ENCODE measurements at regions not wholly inside any gene's neighbourhood (a gene's known extent, or its start where the extent isn't known, plus 50 kb on each side); places are given as distances from the start of the nearest gene placed in this dataset.

- Histone ChIP-seq H3K36me3 (no peaks in the 10 kb centered on the region), H3K4me3 (no peak overlapping the region), H3K4me1 (no peaks in the 10 kb centered on the region), H3K27me3 (ENCODE audit: low read depth) (no peaks in the 10 kb centered on the region), H3K27ac (no peak overlapping the region), H3K9me3 (no peaks in the 10 kb centered on the region)
- intact Hi-C loops (cut with DNase I): no loop called here
- ATAC-seq: peak; percentile 45 to 51
- peak; percentile 52 for TF ChIP-seq CTCF (IDR thresholded peaks at IDR 0.05)
- DNase-seq: peak; percentile 58
Observed at GRCh38 chr20:51318058-51318949, 224.2 kb downstream of the NFATC2 start.

GRCh38 chr20:51315390-51315789 is 227.1 kb downstream of the NFATC2 start:
- no peak for ATAC-seq
- intact Hi-C loops (cut with DNase I): no loop called here

GRCh38 chr20:51313358-51313827 is 229.1 kb downstream of the NFATC2 start:
- intact Hi-C loops (cut with DNase I): no loop called here
- Histone ChIP-seq H3K9me3 (no peaks in the 10 kb centered on the region), H3K4me1 (no peaks in the 10 kb centered on the region), H3K27me3 (ENCODE audit: low read depth) (no peaks in the 10 kb centered on the region), H3K36me3 (no peaks in the 10 kb centered on the region), H3K27ac (no peak overlapping the region), H3K4me3 (no peak overlapping the region)
- ATAC-seq (no peak), DNase-seq (no peak)
- no peak for TF ChIP-seq CTCF (IDR thresholded peaks at IDR 0.05)

More at GRCh38 chr20:51315390-51315789, 227.1 kb downstream of the NFATC2 start:
- Histone ChIP-seq H3K4me1 (no peaks in the 10 kb centered on the region), H3K36me3 (no peaks in the 10 kb centered on the region), H3K4me3 (no peak overlapping the region), H3K27me3 (ENCODE audit: low read depth) (no peaks in the 10 kb centered on the region), H3K27ac (no peak overlapping the region), H3K9me3 (no peaks in the 10 kb centered on the region)
- no peak for DNase-seq
- TF ChIP-seq CTCF (IDR thresholded peaks at IDR 0.05): no peak

GRCh38 chr20:51312480-51312783 is 230.1 kb downstream of the NFATC2 start:
- no peaks in the 10 kb centered on the region for H3K4me1 ChIP-seq
- intact Hi-C loops (cut with DNase I): no loop called here
- H3K27me3 ChIP-seq (ENCODE audit: low read depth): peaks cover 3% of the 10 kb centered on the region
- no peak overlapping the region for H3K27ac ChIP-seq
- H3K9me3 ChIP-seq: no peaks in the 10 kb centered on the region
- TF ChIP-seq CTCF (IDR thresholded peaks at IDR 0.05): no peak
- DNase-seq (no peak), ATAC-seq (no peak)
- H3K36me3 ChIP-seq: no peaks in the 10 kb centered on the region
- H3K4me3 ChIP-seq: no peak overlapping the region

- peak; percentile 50 to 77 for ATAC-seq
- no peaks in the 10 kb centered on the region for H3K9me3 ChIP-seq
- no peak overlapping the region for H3K4me3 ChIP-seq
- H3K27ac ChIP-seq: no peak overlapping the region
- TF ChIP-seq CTCF (IDR thresholded peaks at IDR 0.05): no peak
- no peak for DNase-seq
- no peaks in the 10 kb centered on the region for H3K36me3 ChIP-seq
- H3K4me1 ChIP-seq: peaks cover 2% of the 10 kb centered on the region
- intact Hi-C loops (cut with DNase I): no loop called here
- H3K27me3 ChIP-seq (ENCODE audit: low read depth): peaks cover 9% of the 10 kb centered on the region
Observed at GRCh38 chr20:51311636-51312479, 230.7 kb downstream of the NFATC2 start.

All from lower lobe of right lung (tissue), 2 donors.